ENCODE measurements at regions not wholly inside any gene's neighbourhood (a gene's known extent, or its start where the extent isn't known, plus 50 kb on each side); places are given as distances from the start of the nearest gene placed in this dataset.

GRCh38 chr2:155695505-155695904, 637.0 kb downstream of the NR4A2 start (continued):
- no peak for TF ChIP-seq ZNF462 (CRISPR knock-in tag; IDR thresholded peaks at IDR 0.05)
- TF ChIP-seq REST (IDR thresholded peaks at IDR 0.05; ENCODE audit: unreplicated experiment): no peak
- no peak for TF ChIP-seq ZNF331 (CRISPR knock-in tag; IDR thresholded peaks at IDR 0.05; ENCODE audit: low read depth)
- no peak for TF ChIP-seq CREB1 (CRISPR knock-in tag; IDR thresholded peaks at IDR 0.05; ENCODE audit: low read depth)
- no peak for TF ChIP-seq EZH2phosphoT487 (IDR thresholded peaks at IDR 0.05; ENCODE audit: unreplicated experiment)
- no peak for TF ChIP-seq ETS1 (IDR thresholded peaks at IDR 0.05)

Measured in GM23338 (cell line).